GM21526 (cell line): ENCODE measurements at regions not wholly inside any gene's neighbourhood (a gene's known extent, or its start where the extent isn't known, plus 50 kb on each side); places are given as distances from the start of the nearest gene placed in this dataset.
"Not testable (repeated sequence)": the region's sequence is repeated elsewhere in the genome, so short reads cannot be mapped to it uniquely, and the experiment has no call there.

ENCODE experiments used
- ATAC-seq: cut with Tn5 transposase; IDR thresholded peaks from one replicate; pipeline ENCODE4 v1.9.1; 2021; ENCODE audit warnings: moderate library complexity; ENCODE audit not compliant: unreplicated experiment, low FRiP score

DNA sequence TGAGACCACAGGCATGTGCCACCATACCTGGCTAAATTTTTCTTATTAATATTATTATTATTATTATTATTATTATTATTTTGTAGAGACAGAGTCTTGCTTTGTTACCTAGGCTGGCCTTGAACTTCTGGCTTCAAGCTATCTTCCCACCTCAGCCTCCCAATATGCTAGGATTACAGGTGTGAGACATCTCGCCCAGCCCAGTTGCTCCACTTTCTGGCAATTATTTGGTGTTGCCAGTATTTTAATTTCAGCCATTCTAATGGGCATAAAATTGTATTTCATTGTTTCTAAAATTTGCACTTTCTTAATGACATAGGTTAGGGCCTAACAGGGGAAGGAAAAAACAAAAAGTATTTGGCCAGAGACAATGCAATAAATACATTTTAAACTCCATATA is 1217.6 kb upstream of the ALCAM start:
- no peak for ATAC-seq

DNA sequence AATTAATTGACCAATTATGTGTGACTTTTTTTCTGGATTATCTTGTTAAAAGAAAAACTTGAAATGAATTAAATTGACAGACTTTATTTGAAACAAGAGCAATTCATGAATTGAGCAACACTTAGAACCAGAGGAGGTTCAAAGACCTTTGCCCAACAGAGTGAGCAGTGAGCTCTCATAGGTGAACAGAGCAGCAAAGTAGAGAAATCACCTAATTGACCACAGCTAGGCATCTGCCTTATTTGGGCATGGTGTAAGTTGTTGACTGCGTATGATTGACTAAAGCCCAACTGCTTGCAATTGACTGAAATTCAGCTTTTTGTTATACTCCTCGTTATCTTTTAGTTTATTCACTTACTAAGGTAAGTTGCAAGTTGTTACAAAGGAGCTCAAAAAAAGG is 1216.0 kb upstream of the ALCAM start:
- ATAC-seq, result no peak

DNA sequence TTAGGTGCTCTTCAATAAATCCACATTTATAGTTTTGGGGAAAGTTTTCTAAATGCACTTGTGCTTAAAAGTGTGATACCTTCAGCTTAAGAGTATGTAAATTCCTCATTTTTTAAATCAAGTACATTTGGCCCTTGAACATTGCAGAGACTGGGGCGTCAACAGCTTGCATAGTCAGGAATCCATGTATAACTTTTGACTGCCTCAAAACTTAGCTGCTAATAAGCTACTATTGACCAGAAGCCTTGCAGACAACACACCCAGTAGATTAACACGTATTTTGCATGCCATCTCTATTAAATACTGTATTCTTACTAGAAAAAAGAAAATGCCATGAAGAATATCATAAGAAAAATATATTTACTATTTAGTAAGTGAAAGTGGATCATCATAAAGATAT is 1211.8 kb upstream of the ALCAM start:
- no peak for ATAC-seq

DNA sequence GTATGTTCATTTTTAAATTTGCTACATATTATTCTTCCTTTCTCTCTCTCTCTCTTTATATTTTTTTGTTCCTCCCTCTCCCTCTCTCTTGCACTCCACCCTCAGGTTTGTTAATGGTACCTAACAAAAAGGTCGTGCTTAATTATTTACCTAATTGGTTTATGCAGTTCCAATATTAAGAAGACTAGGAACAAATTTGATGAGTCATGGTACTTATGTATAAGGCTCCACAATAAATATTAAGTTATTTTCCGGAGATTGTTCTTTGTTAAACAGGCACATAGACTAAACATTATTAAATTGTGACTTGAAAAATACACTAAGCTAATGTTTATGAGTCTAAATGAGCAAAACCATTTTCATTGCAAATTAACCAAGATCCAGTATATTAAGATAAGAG is 1200.8 kb upstream of the ALCAM start:
- ATAC-seq, result no peak

DNA sequence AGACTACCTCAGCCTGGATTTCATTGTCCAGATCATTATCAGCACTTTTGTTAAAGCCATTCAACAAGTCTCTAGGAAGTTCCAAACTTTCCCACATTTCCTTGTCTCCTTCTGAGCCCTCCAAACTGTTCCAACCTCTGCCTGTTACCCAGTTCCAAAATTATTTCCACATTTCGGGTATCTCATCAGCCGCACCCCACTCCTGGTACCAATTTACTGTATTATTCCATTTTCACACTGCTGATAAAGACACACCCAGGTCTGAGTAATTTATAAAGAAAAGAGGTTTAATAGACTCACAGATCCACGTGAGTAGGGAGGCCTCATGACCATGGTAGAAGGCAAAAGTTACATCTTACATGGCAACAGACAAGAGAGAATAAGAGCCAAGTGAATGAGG is 1198.3 kb upstream of the ALCAM start:
- no peak for ATAC-seq

DNA sequence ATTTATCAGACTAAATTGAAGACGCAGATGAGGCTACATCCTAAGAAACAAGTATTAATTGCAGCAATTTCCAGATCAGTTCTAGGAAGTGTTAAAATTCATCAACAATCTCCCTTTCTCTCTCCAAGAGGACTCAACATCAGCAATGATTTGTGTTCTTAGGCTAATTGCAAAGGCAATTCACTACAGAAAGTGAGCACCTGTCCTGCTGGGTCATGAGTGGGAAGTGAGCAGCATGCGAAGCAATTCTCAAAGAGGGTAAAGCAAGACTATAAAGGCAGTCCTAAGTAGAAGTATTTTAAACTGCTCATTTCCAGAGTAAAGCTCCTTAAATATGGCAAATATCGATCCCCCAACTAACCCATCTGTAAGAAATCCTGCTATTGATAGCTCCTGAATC is 1191.0 kb upstream of the ALCAM start:
- no peak for ATAC-seq

DNA sequence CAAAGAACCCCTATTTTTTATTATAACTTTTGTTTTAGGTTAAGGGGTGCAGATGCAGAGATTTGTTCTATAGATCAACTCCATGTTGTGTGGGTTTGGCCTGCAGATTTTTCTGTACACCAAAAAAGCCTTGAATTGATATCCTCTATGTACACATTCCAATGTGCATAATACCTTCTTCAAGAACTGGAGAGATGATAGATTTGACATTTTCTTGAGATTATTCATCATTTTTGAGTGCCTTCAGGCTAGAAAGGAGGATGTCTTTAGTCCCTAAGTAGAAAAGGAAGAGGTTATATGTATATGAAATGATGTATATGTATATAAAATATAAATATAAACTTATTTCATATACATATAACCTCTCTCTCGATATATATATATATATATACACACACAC is 1190.0 kb upstream of the ALCAM start:
- ATAC-seq, result no peak

DNA sequence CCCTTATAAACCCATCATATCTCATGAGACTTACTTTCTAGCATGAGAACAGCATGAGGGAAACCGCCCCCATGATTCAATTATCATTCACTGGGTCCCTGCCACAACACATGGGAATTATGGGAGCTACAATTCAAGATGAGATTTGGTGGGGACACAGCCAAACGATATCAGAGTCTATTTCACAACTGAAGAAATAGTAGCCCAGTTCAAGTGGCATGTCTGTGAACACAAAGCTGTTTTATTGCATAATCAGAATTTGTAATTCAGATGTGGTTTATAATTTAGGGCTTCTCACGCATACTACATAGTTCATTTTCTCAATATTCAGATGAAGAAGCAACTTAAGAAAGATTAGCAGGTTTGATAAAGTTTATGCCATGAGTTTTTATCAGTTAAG is 1188.0 kb upstream of the ALCAM start:
- ATAC-seq, result no peak

DNA sequence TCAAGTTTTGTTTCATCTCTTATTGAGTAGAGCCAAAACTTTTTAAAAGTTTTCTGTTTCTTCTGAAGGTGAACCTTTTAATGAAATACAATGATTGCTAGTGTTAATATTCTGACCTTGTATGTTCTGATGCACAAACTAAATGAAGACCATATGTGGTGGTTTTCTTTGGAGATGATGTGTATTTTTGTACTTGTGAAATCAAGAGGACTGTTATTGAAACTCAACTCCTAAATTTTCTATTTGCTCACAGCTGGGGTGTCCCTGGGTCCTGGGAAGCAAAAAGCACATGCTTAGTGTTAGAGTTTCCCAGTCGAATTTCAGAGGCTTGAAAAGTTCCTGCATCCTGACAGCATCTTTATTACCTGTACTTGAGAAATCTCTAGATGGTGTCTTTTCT is 1185.8 kb upstream of the ALCAM start:
- no peak for ATAC-seq

DNA sequence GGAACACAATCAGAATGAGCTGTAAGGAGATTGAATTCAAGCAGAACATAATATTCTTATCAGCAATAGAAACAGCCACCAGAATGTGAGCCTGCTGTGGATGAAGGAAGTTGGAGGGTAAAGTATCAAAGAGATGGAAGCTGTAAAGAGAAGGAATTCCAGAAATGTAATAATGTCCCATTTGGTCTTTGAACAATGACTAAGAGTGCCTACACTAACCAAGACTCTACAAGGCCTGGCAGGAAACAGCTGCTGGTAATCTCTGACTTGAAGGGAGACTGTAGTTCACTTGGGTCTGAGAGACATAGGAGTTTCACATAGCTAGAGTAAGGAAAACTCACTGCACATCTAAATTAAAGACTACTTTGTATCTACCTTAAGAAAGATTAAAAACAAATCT is 1176.0 kb upstream of the ALCAM start:
- ATAC-seq, result no peak

DNA sequence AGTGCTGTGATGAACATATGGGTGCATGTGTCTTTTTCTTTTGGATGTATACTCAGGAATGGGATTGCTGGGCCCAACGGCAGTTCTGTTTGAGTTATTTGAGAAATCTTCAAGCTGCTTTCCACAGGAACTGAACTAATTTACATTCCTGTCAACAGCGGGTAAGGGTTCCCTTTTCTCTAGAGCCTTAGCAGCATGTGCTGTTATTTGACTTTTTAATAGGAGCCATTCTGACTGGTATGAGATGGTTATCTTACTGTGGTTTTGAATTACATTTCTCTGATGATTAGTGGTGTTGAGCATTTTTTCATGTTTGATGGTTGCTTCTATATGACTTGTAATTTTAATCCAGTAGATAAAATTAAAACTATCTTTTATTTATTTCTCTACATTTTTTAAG is 1168.6 kb upstream of the ALCAM start:
- no peak for ATAC-seq

DNA sequence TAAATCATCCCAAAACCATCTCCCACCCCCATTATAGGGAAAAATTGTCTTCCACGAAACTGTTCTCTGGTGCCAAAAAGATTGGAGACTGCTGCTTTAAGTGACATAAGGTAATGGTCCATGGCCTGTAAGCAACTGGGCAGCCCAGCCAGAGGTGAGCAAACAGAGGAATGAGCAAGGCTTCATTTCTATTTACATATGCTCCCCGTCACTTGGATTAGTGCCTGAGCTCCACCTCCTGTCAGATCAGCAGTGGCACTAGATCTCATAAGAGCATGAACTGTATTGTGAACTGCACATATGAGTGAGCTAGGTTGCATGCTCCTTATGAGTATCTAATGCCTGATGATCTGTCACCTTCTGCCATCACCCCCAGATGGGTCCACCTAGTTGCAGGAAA is 1159.8 kb upstream of the ALCAM start:
- no peak for ATAC-seq

DNA sequence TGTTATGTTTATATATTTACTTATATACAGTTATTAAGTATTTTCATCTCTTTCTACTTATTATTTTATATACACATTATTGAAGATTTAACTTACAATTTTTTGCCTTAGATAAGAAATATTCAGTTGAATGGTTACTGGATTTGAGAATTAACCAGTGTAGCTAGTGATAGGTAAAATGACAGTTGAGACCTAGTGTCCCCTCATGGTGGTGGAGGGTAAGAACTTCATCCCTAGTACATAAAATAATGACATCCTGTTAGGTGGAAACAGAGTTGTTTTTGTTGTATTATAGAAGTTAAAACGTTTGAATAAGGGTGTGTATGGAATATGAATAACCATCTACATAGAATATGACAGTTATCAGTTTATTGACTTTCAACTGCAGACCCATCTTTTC is 1152.4 kb upstream of the ALCAM start:
- no peak for ATAC-seq

DNA sequence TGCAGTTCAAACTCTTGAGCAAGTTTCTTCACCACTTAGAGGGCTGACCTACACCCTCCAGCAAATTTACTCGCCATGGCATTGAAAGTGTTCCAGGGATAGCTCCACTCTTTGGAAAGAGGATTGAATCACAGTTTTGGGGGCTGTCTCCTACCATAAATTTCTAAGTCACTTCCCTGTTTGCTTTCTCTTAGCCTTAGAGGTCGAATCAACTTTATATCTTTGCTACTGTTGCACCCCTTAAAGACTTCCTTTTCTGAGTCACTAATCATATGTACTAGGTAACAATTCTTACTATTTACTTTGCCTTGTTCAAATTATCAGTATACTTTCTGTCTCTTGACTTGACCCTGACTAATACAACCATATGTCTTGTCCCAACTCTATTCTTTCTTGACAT is 1151.8 kb upstream of the ALCAM start:
- no peak for ATAC-seq

DNA sequence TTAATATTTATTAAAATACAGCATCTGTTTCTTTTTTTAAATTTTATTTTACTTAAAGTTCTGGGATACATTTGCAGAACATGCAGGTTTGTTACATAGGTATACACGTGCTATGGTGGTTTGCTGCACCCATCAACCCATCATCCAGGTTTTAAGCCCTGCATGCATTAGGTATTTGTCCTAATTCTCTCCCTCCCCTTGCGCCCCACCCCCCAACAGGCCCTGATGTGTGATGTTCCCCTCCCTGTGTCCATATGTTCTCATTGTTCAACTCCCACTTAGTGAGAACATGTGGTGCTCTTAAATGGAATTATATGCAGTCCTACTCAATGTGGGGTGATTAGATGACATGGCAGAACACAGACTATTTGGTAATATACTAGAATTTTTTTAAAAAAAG is 1147.7 kb upstream of the ALCAM start:
- not testable (repeated sequence) for ATAC-seq

DNA sequence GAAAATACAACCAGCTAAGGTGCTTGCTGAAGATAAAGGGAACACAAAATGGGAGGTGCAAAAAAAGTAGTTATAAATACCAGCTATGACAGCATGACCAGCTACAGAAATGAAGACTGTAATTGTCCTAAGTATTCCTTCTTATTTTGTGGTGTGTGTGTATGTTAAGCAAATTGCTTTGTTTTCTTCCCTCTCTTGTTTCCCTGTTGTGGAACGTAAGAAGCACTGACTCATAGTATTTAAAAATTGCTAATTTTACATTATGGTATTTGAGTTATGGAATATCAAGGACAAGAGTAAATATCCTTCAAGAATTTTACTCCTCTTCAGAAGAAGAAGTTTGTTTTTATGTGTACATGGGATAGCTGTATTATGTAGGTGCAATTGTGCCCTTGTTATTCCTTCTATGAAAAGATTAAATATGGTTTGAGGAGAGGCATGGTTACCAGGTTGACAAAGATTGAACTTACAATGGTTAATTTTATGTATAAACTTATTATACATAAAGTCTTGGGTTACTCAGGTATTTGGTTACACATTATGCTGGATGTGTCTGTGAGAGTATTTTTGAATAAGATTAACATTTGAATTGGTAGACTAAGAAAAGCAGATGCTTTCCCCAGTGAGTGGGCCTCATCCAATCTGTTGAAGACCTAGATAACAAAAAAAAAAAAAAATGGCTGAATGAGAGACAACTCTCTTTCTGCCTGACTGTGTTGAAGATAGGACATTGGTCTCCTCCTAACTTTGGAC is 1132.1 kb upstream of the ALCAM start:
- no peak for ATAC-seq

DNA sequence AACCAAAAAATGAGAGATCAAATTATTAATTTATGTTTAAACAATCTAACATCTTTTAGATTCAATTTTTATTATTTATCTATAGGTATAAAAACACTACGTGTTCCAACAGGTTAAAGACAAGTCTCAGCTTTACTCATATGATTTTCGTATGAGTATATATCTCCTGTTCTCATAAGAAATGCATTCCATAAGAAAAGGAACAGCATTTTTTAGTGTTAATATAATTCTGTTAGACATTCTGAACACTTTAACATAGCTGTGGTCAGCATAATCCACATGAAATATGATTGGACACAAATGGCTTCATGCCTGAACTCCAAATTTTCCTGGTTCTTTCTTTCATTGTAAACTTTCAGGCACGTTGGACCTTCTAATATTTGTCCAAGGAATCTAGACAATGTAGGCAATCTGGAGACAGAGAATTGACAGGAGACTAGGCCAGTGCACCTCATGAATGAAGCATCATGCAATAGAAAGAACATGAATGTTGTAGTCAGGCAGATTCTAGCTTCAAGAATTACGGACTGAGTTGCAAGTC is 1122.0 kb upstream of the ALCAM start:
- no peak for ATAC-seq

DNA sequence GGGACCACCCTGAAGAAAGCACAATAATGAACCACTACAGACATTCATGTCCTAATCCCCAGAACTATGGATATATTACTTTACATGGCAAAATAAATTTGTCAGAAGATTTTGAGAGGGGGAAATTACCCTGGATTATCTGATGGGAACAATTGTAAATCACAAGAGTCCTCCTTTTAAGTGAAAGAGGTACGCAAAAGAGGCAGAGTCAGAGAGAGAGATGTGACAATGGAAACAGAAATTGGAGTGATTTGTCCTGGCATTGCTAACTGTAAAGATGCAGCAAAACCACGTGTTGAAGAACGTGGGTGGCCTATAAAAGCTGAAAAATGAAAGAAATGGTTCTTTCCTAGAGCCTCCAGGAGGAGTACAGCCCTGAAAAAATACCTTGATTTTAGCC is 1121.4 kb upstream of the ALCAM start:
- ATAC-seq, result no peak

DNA sequence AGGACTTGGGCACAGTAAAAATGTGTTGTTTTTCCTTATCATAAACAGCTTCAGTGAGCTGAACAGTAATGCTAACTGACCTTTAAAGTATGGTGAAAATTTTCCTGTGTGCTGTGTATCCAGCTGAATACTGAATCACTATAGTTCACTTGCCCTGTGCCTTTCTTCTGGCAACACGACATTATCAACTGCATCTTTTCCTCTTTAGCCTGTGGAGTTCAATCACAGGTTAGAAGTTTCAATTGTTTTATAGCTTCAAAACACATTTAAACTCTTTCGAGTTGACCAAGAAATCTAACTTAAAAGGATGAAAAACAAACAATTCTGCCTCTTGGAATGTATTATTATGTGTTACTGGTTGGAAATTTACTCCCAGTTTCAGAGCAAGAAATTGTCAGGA is 1120.7 kb upstream of the ALCAM start:
- no peak for ATAC-seq

DNA sequence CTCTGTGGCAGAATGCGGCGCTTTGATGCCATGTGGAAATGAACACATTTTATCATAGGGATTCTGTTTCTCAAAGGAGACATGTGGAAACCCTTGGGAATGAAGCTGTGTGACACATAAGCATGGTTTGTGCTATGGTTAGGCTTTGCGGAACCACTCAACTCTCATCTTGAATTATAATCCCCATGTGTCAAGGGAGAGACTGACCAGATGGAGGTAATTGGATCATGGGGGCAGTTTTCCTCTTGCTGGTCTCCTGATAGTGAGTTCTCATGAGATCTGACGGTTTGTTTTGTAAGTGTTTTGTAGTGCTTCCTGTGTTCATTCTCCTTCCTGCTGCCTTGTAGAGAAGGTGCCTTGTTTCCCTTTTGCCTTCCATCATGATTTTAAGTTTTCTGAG is 1109.2 kb upstream of the ALCAM start:
- no peak for ATAC-seq

DNA sequence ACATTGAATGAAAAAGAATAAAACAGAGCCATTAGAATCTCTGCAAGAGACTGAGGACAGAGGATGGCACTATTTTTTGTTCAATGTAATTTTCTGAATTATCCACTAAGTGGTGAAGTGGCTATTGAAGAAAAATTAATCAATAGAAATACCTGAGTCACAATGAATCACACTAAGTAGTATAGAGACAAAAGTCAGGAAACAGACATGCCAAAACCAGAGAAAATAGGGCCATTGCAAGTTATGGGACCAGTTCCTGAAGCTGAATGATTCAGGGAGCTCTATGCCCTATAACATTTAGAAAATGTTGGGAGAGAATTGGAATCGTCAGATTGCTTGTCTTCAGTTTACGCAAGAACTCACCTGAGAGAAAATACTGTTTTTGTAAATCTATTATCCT is 1103.2 kb upstream of the ALCAM start:
- ATAC-seq, result no peak

DNA sequence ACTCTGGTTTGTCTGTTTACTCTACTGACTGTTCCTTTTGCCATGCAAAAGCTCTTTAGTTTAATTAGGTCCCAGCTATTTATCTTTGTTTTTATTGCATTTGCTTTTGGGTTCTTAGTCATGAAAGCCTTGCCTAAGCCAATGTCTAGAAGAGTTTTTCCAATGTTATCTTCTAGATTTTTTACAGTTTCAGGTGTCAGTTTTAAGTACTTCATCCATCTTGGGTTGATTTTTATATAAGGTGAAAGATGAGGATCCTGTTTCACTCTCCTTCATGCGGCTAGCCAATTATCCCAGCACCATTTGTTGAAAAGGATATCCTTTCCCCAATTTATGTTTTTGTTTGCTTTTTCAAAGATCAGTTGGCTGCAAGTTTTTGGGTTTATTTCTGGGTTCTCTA is 1100.5 kb upstream of the ALCAM start:
- ATAC-seq, result not testable (repeated sequence)

DNA sequence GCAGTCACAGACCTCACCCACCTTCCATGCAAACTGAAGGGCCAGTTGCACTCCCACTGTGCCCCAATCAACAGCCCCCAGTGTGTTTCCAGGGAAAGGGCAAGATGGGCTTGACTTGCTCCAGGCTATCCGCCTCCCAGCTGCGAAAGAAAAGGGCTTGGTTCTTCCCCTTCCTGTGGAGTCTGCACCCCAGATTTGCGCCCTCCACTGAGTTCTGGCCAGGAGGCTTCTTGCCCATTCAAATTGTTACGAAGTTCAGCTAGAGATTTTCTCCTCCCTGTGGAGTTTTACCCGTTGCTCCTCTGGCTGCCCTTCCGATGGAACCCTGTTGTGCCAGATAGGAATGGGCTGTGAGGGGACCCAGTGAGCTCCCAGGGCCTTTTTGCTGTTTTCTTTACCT is 1096.9 kb upstream of the ALCAM start:
- ATAC-seq, result no peak
